Fibroblast of lung (primary cell): ENCODE measurements at regions not wholly inside any gene's neighbourhood (a gene's known extent, or its start where the extent isn't known, plus 50 kb on each side); places are given as distances from the start of the nearest gene placed in this dataset.

Experiments
- DNase-seq, 2 donors: peaks; one replicate each; pipeline versions ENCODE4 v3.0.0 to v3.0.0-alpha.2; 2010; ENCODE audit warnings: low read depth in 2 of 2
- H2AFZ ChIP-seq: 2 replicates; pipeline ENCODE4 v1.5.1; 2012; ENCODE audit warnings: low read length, control low read depth, inconsistent platforms
- H3K27ac ChIP-seq: 2 replicates; pipeline ENCODE4 v1.5.1; 2011; ENCODE audit warnings: low read length, control low read depth; ENCODE audit not compliant: insufficient read depth
- H3K27me3 ChIP-seq: 2 replicates; pipeline ENCODE4 v1.5.1; 2011; ENCODE audit warnings: mild to moderate bottlenecking, low read length; ENCODE audit not compliant: control insufficient read depth, insufficient read depth
- H3K36me3 ChIP-seq: 2 replicates; pipeline ENCODE4 v1.5.1; 2011; ENCODE audit warnings: low read length; ENCODE audit not compliant: control insufficient read depth, insufficient read depth
- H3K4me1 ChIP-seq: 2 replicates; pipeline ENCODE4 v1.5.1; 2011; ENCODE audit warnings: low read length; ENCODE audit not compliant: control insufficient read depth, insufficient read depth; ENCODE audit errors: extremely low read depth
- H3K4me2 ChIP-seq: 2 replicates; pipeline ENCODE4 v1.5.1; 2011; ENCODE audit warnings: low read length, control low read depth; ENCODE audit not compliant: insufficient read depth; ENCODE audit errors: extremely low read depth
- H3K4me3 ChIP-seq, 4 experiments: fragments of 200-600 bp in 1 of 4; sonication (generic) in 1 of 4; replicated peaks in 1 of 4; 2 replicates each; pipeline ENCODE4 v1.5.1; 2011 to 2016; ENCODE audit warnings: low read length in 4 of 4, low read depth in 3 of 4, mild to moderate bottlenecking in 3 of 4, control low read depth in 2 of 4, inconsistent platforms in 1 of 4, mixed read lengths in 1 of 4; ENCODE audit not compliant: insufficient read depth in 1 of 4; ENCODE audit errors: control extremely low read depth in 1 of 4
- H3K79me2 ChIP-seq: 2 replicates; pipeline ENCODE4 v1.5.1; 2012; ENCODE audit warnings: mild to moderate bottlenecking, low read length, inconsistent platforms; ENCODE audit not compliant: control insufficient read depth, insufficient read depth
- H3K9ac ChIP-seq: 2 replicates; pipeline ENCODE4 v1.5.1; 2011; ENCODE audit warnings: mild to moderate bottlenecking, low read length, control low read depth; ENCODE audit not compliant: insufficient read depth
- H3K9me3 ChIP-seq: 2 replicates; pipeline ENCODE4 v1.5.1; 2012; ENCODE audit warnings: low read depth, low read length; ENCODE audit not compliant: control insufficient read depth, insufficient read depth
- H4K20me1 ChIP-seq: 2 replicates; pipeline ENCODE4 v1.5.1; 2011; ENCODE audit warnings: low read length; ENCODE audit not compliant: control insufficient read depth, insufficient read depth; ENCODE audit errors: extremely low read depth
- CTCF ChIP-seq, 2 donors: IDR thresholded peaks in 1 of 2; conservative IDR thresholded peaks in 1 of 2; 1 replicate in 1 of 2; 2 replicates in 1 of 2; pipeline ENCODE4 v1.5.1; 2011 to 2012; ENCODE audit warnings: low read length in 2 of 2, control low read depth in 1 of 2, inconsistent platforms in 1 of 2, low read depth in 1 of 2, mild to moderate bottlenecking in 1 of 2
- EZH2 ChIP-seq: IDR thresholded peaks from 2 replicates; pipeline ENCODE4 v1.5.1; 2012; ENCODE audit warnings: low read length, control low read depth, mild to moderate bottlenecking; ENCODE audit errors: missing control alignments

GRCh38 chr10:112094984-112095383 is 88.6 kb downstream of the GPAM start:
- H3K9ac ChIP-seq = no peak overlapping the region

GRCh38 chr10:112095731-112096130 is 87.8 kb downstream of the GPAM start:
- Histone ChIP-seq H3K4me3 (no peak overlapping the region), H3K9me3 (no peaks in the 10 kb centered on the region), H3K27me3 (no peaks in the 10 kb centered on the region), H3K27ac (no peak overlapping the region), H4K20me1 (no peaks in the 10 kb centered on the region), H3K36me3 (no peaks in the 10 kb centered on the region), H3K79me2 (no peaks in the 10 kb centered on the region), H2AFZ (no peak overlapping the region), H3K4me2 (no peak overlapping the region), H3K4me1 (no peaks in the 10 kb centered on the region), H3K9ac (no peak overlapping the region)
- TF ChIP-seq CTCF (conservative IDR thresholded peaks at IDR 0.05 in 1 of 2, IDR thresholded peaks at IDR 0.05 in 1 of 2; ENCODE audit: low read depth in 1 of 2, low read length in 2 of 2) (no peak), EZH2 (no peak)
- no peak for DNase-seq

More at GRCh38 chr10:112094984-112095383, 88.6 kb downstream of the GPAM start:
- H3K27me3 ChIP-seq = no peaks in the 10 kb centered on the region
- H3K27ac ChIP-seq = no peak overlapping the region
- no peak for DNase-seq
- H3K4me3 ChIP-seq = no peak overlapping the region
- H2AFZ ChIP-seq = no peak overlapping the region
- no peak for TF ChIP-seq EZH2
- TF ChIP-seq CTCF (conservative IDR thresholded peaks at IDR 0.05 in 1 of 2, IDR thresholded peaks at IDR 0.05 in 1 of 2; ENCODE audit: low read depth in 1 of 2, low read length in 2 of 2) = no peak
- H3K4me1 ChIP-seq = no peaks in the 10 kb centered on the region
- no peaks in the 10 kb centered on the region for H3K9me3 ChIP-seq
- no peak overlapping the region for H3K4me2 ChIP-seq
- no peaks in the 10 kb centered on the region for H3K36me3 ChIP-seq
- no peaks in the 10 kb centered on the region for H4K20me1 ChIP-seq
- no peaks in the 10 kb centered on the region for H3K79me2 ChIP-seq

GRCh38 chr10:112098682-112099081 is 84.9 kb downstream of the GPAM start:
- Histone ChIP-seq H3K27me3 (no peaks in the 10 kb centered on the region), H3K4me2 (no peak overlapping the region), H4K20me1 (no peaks in the 10 kb centered on the region), H3K4me3 (no peak overlapping the region), H3K36me3 (no peaks in the 10 kb centered on the region), H3K4me1 (no peaks in the 10 kb centered on the region), H2AFZ (no peak overlapping the region), H3K27ac (no peak overlapping the region), H3K9ac (no peak overlapping the region), H3K79me2 (no peaks in the 10 kb centered on the region), H3K9me3 (no peaks in the 10 kb centered on the region)
- DNase-seq = no peak
- TF ChIP-seq EZH2 = no peak
- TF ChIP-seq CTCF (conservative IDR thresholded peaks at IDR 0.05 in 1 of 2, IDR thresholded peaks at IDR 0.05 in 1 of 2; ENCODE audit: low read depth in 1 of 2, low read length in 2 of 2) = no peak
